Activated CD4-positive, alpha-beta T cell treated with anti-CD3 and anti-CD28 coated beads for 36 hours (primary cell): ENCODE measurements at regions not wholly inside any gene's neighbourhood (a gene's known extent, or its start where the extent isn't known, plus 50 kb on each side); places are given as distances from the start of the nearest gene placed in this dataset.
"Not testable (repeated sequence)": the region's sequence is repeated elsewhere in the genome, so short reads cannot be mapped to it uniquely, and the experiment has no call there.

Experiments used
- ATAC-seq: fragments of 200-7000 bp; cut with Tn5 transposase; one replicate; pipeline ENCODE4 v1.10.0; 2021; ENCODE audit warnings: mild to moderate bottlenecking, moderate library complexity
- CTCF ChIA-PET: fragments of 350-600 bp; sonication (Branson Sonifier 250); formaldehyde crosslinking; loops from one replicate; lab custom pipeline; 2021; ENCODE audit warnings: antibody characterized with exemption; lab: Charles Lee
- POLR2A ChIA-PET: fragments of 350-600 bp; sonication (Branson Sonifier 250); formaldehyde crosslinking; loops from one replicate; lab custom pipeline; 2021; ENCODE audit warnings: antibody characterized with exemption, inconsistent platforms; lab: Charles Lee
- DNase-seq: peaks from one replicate; pipeline ENCODE4 v3.0.0-alpha.2; 2020
- H3K27ac Mint-ChIP-seq: one replicate; pipeline ENCODE4 v1.8.0; 2021; ENCODE audit warnings: mixed read lengths
- H3K27me3 Mint-ChIP-seq: one replicate; pipeline ENCODE4 v1.8.0; 2021; ENCODE audit warnings: mixed read lengths
- H3K36me3 Mint-ChIP-seq: one replicate; pipeline ENCODE4 v1.8.0; 2021; ENCODE audit warnings: low read depth, mixed read lengths
- H3K4me1 Mint-ChIP-seq: one replicate; pipeline ENCODE4 v1.8.0; 2021; ENCODE audit warnings: mixed read lengths
- H3K4me3 Mint-ChIP-seq: one replicate; pipeline ENCODE4 v1.8.0; 2021; ENCODE audit warnings: mild to moderate bottlenecking, moderate library complexity, mixed read lengths
- H3K9me3 Mint-ChIP-seq: one replicate; pipeline ENCODE4 v1.8.0; 2021; ENCODE audit warnings: low read depth, mixed read lengths
- intact Hi-C, 2 experiments: fragments of 100-400 bp; cut with DNase I in 1 of 2; cut with micrococcal nuclease in 1 of 2; formaldehyde crosslinking; loops; one replicate each; pipeline versions ENCODE4 v1.14.2 to v1.15.1; 2022 to 2024; cut with DNase I, micrococcal nuclease

GRCh38 chr6:2317498-2317897, 72.1 kb upstream of the GMDS start:
- POLR2A ChIA-PET, H3K27ac Mint-ChIP-seq, H3K4me1 Mint-ChIP-seq, ATAC-seq, CTCF ChIA-PET, H3K27me3 Mint-ChIP-seq, DNase-seq, intact Hi-C loops, H3K4me3 Mint-ChIP-seq: not testable (repeated sequence)
- Mint-ChIP-seq H3K9me3 (peaks cover 31% of the 10 kb centered on the region), H3K36me3 (peaks cover 35% of the 10 kb centered on the region)

- peaks cover 19% of the 10 kb centered on the region for H3K9me3 Mint-ChIP-seq
- ChIA-PET CTCF (no interaction called here), POLR2A (no interaction called here)
- no peak for DNase-seq
- H3K27ac Mint-ChIP-seq = no peak overlapping the region
- no peak overlapping the region for H3K4me3 Mint-ChIP-seq
- H3K36me3 Mint-ChIP-seq = peaks cover 23% of the 10 kb centered on the region
- H3K4me1 Mint-ChIP-seq = no peaks in the 10 kb centered on the region
- intact Hi-C loops = no loop called here
- H3K27me3 Mint-ChIP-seq = no peaks in the 10 kb centered on the region
- ATAC-seq = no peak
Observed at GRCh38 chr6:2314641-2315040, 69.2 kb upstream of the GMDS start.

GRCh38 chr6:2310042-2310441, 64.6 kb upstream of the GMDS start:
- H3K4me3 Mint-ChIP-seq = no peak overlapping the region
- no peak overlapping the region for H3K27ac Mint-ChIP-seq
- H3K27me3 Mint-ChIP-seq = no peaks in the 10 kb centered on the region
- H3K4me1 Mint-ChIP-seq = no peaks in the 10 kb centered on the region
- no peak for DNase-seq
- no peak for ATAC-seq
- POLR2A ChIA-PET = no interaction called here
- peaks cover 11% of the 10 kb centered on the region for H3K9me3 Mint-ChIP-seq
- CTCF ChIA-PET = no interaction called here
- H3K36me3 Mint-ChIP-seq = peaks cover 5% of the 10 kb centered on the region
- intact Hi-C loops = no loop called here

GRCh38 chr6:2309122-2309521, 63.7 kb upstream of the GMDS start:
- intact Hi-C loops = no loop called here
- DNase-seq (no peak), ATAC-seq (no peak)
- POLR2A ChIA-PET = no interaction called here
- Mint-ChIP-seq H3K9me3 (peaks cover 3% of the 10 kb centered on the region), H3K4me3 (no peak overlapping the region), H3K4me1 (no peaks in the 10 kb centered on the region), H3K27ac (no peak overlapping the region), H3K27me3 (no peaks in the 10 kb centered on the region), H3K36me3 (peaks cover 2% of the 10 kb centered on the region)
- CTCF ChIA-PET = no interaction called here

- no peak for ATAC-seq
- H3K4me1 Mint-ChIP-seq = no peaks in the 10 kb centered on the region
- no peaks in the 10 kb centered on the region for H3K27me3 Mint-ChIP-seq
- H3K27ac Mint-ChIP-seq = no peak overlapping the region
- H3K36me3 Mint-ChIP-seq = no peaks in the 10 kb centered on the region
- H3K4me3 Mint-ChIP-seq = no peak overlapping the region
- ChIA-PET POLR2A (no interaction called here), CTCF (interaction anchor here (1.1 kb wide), 1 partner anchor 376 kb away, joined by 3 read pairs; no protein-coding TSS in a partner anchor)
- intact Hi-C loops = no loop called here
- DNase-seq = no peak
- H3K9me3 Mint-ChIP-seq = peaks cover 5% of the 10 kb centered on the region
Observed at GRCh38 chr6:2307799-2308198, 62.4 kb upstream of the GMDS start.

GRCh38 chr6:2305951-2306350, 60.5 kb upstream of the GMDS start:
- Mint-ChIP-seq H3K4me3 (no peak overlapping the region), H3K9me3 (peaks cover 17% of the 10 kb centered on the region), H3K36me3 (peaks cover 4% of the 10 kb centered on the region), H3K27me3 (no peaks in the 10 kb centered on the region), H3K4me1 (no peaks in the 10 kb centered on the region), H3K27ac (no peak overlapping the region)
- ATAC-seq (no peak), DNase-seq (no peak)
- ChIA-PET POLR2A (no interaction called here), CTCF (no interaction called here)
- intact Hi-C loops = no loop called here

GRCh38 chr6:2302482-2302881, 57.1 kb upstream of the GMDS start:
- Mint-ChIP-seq H3K9me3 (peaks cover 35% of the 10 kb centered on the region), H3K36me3 (peaks cover 20% of the 10 kb centered on the region)
- H3K4me3 Mint-ChIP-seq, H3K27ac Mint-ChIP-seq, ATAC-seq, intact Hi-C loops, CTCF ChIA-PET, DNase-seq, H3K27me3 Mint-ChIP-seq, POLR2A ChIA-PET, H3K4me1 Mint-ChIP-seq: not testable (repeated sequence)

GRCh38 chr6:2296781-2297180, 51.4 kb upstream of the GMDS start:
- intact Hi-C loops = no loop called here
- Mint-ChIP-seq H3K9me3 (peaks cover 49% of the 10 kb centered on the region), H3K36me3 (peaks cover 26% of the 10 kb centered on the region), H3K4me1 (no peaks in the 10 kb centered on the region), H3K27me3 (no peaks in the 10 kb centered on the region), H3K27ac (no peak overlapping the region), H3K4me3 (no peak overlapping the region)
- no peak for ATAC-seq
- ChIA-PET POLR2A (no interaction called here), CTCF (no interaction called here)
- no peak for DNase-seq
